GM12874 (cell line): ENCODE measurements at regions not wholly inside any gene's neighbourhood (a gene's known extent, or its start where the extent isn't known, plus 50 kb on each side); places are given as distances from the start of the nearest gene placed in this dataset.

ENCODE experiments used
- TF ChIP-seq, protein P1 (sequence below): IDR thresholded peaks from 2 replicates; pipeline ENCODE4 v1.5.1; 2011; ENCODE audit warnings: low read depth, mild to moderate bottlenecking, control low read depth, low read length, moderate library complexity; ENCODE audit not compliant: insufficient read depth

DNA sequence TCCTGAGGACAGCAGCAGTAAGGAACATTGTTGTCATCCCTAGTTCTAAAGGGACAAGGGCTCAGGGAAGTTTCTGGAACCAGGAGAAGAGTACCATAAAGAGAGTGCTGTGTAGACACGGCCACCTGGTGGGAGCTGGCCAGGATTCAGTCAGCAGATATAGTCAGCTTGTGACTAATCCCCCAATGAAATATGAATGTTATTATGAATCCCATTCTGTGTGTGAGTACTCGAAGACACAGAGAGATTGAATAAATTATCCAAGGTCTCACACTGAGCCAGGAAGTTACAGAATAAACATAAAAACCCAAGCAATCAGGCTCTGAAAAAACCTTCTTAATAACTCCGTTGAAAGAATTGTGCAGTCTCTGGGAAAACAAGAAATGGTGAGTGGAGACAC lies 1359.5 kb downstream of the AACS start:
- TF ChIP-seq, protein P1, sequence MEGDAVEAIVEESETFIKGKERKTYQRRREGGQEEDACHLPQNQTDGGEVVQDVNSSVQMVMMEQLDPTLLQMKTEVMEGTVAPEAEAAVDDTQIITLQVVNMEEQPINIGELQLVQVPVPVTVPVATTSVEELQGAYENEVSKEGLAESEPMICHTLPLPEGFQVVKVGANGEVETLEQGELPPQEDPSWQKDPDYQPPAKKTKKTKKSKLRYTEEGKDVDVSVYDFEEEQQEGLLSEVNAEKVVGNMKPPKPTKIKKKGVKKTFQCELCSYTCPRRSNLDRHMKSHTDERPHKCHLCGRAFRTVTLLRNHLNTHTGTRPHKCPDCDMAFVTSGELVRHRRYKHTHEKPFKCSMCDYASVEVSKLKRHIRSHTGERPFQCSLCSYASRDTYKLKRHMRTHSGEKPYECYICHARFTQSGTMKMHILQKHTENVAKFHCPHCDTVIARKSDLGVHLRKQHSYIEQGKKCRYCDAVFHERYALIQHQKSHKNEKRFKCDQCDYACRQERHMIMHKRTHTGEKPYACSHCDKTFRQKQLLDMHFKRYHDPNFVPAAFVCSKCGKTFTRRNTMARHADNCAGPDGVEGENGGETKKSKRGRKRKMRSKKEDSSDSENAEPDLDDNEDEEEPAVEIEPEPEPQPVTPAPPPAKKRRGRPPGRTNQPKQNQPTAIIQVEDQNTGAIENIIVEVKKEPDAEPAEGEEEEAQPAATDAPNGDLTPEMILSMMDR, result no peak

- TF ChIP-seq, protein P1, result no peak
Observed at GRCh38 chr12:126425264-126425663, 1360.0 kb downstream of the AACS start.

GRCh38 chr12:126428769-126429168 lies 1363.5 kb downstream of the AACS start:
- TF ChIP-seq, protein P1, result no peak

- TF ChIP-seq, protein P1, result no peak
Observed at GRCh38 chr12:126430921-126431320, 1365.7 kb downstream of the AACS start.

GRCh38 chr12:126431767-126432166 lies 1366.5 kb downstream of the AACS start:
- TF ChIP-seq, protein P1, result no peak

- TF ChIP-seq, protein P1, result no peak
Observed at GRCh38 chr12:126432780-126433179, 1367.5 kb downstream of the AACS start.

- TF ChIP-seq, protein P1, result no peak
Observed at GRCh38 chr12:126434412-126434985, 1369.3 kb downstream of the AACS start.
